GM12875 (cell line): ENCODE measurements at regions not wholly inside any gene's neighbourhood (a gene's known extent, or its start where the extent isn't known, plus 50 kb on each side); places are given as distances from the start of the nearest gene placed in this dataset.

ENCODE experiments used
- H3K4me3 ChIP-seq: one replicate; pipeline ENCODE4 v1.5.1; 2011; ENCODE audit warnings: low read depth, low read length, control low read depth
- TF ChIP-seq, protein P1 (sequence below): IDR thresholded peaks from 2 replicates; pipeline ENCODE4 v1.5.1; 2011; ENCODE audit warnings: low read depth, mild to moderate bottlenecking, control low read depth, inconsistent platforms, low read length, moderate library complexity, borderline replicate concordance; ENCODE audit not compliant: insufficient read depth

DNA sequence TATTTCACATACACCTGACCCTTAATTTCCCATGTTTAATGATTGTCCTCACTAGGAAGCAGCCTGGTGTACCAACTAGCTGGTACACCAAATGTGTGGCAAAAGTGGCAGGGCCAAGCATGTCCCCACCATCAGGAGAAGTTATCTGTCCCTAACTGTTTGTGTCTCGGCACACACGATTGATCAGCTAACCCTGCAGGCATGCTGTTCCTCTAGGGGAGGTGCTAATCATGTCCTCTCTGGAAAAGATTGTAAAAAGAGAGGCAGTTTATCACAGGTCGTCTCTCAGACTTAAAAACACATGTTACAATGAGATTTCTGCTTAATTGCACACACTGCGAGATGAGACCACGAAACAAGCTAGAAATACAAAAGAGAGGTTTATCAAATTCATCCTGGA is 342.7 kb downstream of the DIRAS2 start:
- TF ChIP-seq, protein P1, sequence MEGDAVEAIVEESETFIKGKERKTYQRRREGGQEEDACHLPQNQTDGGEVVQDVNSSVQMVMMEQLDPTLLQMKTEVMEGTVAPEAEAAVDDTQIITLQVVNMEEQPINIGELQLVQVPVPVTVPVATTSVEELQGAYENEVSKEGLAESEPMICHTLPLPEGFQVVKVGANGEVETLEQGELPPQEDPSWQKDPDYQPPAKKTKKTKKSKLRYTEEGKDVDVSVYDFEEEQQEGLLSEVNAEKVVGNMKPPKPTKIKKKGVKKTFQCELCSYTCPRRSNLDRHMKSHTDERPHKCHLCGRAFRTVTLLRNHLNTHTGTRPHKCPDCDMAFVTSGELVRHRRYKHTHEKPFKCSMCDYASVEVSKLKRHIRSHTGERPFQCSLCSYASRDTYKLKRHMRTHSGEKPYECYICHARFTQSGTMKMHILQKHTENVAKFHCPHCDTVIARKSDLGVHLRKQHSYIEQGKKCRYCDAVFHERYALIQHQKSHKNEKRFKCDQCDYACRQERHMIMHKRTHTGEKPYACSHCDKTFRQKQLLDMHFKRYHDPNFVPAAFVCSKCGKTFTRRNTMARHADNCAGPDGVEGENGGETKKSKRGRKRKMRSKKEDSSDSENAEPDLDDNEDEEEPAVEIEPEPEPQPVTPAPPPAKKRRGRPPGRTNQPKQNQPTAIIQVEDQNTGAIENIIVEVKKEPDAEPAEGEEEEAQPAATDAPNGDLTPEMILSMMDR, result no peak
- no peak overlapping the region for H3K4me3 ChIP-seq

DNA sequence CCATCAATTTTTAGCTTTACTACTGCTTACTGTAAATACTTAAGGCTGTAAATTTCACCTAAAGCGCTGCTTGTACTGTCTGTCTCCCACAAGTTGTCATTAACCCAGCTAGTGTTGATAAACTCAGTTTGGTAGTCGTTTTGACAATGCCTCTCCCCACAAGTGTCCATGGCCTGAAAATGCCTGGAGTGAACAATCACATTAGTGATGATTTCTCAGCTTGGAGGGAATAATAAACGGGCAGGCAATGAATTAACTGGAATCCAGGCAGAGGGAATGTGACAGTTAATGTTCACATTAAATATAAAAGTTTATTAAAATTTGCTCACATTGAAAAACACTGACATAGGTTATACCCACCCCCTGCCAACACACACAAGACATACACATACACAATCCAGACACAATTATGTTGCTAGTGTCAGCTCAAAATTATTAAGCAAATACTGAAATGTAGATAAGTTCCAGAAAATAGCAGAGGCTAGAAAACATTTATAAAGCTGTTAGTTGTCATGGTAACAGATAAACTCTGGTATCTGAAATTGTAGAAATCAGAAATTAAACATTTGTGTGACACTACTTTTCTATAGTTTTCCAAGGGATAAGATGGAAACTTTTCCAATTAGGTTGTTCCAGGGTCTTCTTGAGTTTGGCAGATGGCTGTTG is 341.9 kb downstream of the DIRAS2 start:
- TF ChIP-seq, protein P1, result no peak
- no peak overlapping the region for H3K4me3 ChIP-seq

DNA sequence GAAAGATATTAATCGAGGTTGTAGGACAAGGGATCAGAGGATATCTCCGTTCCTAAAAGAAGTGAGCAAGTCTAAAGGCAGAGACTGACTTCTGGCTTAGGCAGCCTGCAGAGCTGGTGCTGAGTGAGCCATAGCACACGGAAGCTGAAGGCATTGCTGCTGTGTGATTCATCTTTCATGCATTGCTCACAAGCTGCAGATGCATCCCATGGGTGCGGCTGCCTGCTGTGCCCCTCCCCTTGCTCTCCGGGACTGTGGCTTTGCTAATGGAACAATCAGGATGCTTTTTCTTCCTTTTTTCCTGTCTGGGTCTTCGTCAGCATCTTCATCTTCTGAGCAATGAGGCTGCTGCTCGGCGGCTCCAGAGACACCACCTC is 341.4 kb downstream of the DIRAS2 start:
- TF ChIP-seq, protein P1, result no peak
- no peak overlapping the region for H3K4me3 ChIP-seq

DNA sequence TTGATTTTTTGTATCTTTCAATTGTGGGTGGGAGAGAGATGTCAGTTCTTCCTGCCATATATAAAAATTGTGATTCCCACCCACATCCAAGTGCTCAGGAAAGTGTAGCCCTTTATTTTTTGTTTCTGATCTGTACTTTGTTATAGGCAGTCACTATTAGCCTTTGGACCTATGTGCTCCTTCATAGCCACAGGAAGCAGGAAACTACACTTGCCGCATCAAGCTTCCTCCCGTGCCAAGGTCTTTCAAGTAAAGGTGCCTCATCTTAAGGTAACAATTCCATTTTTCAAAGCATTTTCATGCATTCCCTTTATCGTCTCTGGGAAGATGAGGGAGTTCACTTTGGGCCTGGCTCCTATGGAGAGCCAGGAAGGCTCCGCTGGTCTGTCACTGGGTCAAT is 339.0 kb downstream of the DIRAS2 start:
- TF ChIP-seq, protein P1, result no peak

DNA sequence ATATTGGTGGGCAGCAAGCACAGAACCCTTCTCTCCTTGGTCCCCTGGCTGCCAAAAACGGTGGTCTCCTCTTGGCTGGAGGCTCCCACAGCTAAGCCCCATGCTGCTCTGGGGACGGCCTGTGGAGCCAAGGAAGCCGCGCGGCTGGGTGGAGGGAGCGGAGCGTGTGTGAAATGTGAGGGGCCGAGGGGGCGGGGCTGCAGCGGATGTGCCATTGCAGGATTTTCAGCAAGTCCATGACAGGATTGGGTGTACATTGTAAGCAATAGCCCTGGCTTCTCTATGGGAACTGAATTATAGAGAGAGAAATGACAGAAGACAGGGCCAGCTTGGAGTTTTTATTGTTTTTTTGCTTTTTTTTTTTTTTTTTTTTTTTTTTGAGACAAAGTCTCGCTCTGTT is 336.5 kb downstream of the DIRAS2 start:
- TF ChIP-seq, protein P1, result no peak
- no peak overlapping the region for H3K4me3 ChIP-seq

More for the DNA sequence above, 339.0 kb downstream of the DIRAS2 start:
- H3K4me3 ChIP-seq, result no peak overlapping the region

DNA sequence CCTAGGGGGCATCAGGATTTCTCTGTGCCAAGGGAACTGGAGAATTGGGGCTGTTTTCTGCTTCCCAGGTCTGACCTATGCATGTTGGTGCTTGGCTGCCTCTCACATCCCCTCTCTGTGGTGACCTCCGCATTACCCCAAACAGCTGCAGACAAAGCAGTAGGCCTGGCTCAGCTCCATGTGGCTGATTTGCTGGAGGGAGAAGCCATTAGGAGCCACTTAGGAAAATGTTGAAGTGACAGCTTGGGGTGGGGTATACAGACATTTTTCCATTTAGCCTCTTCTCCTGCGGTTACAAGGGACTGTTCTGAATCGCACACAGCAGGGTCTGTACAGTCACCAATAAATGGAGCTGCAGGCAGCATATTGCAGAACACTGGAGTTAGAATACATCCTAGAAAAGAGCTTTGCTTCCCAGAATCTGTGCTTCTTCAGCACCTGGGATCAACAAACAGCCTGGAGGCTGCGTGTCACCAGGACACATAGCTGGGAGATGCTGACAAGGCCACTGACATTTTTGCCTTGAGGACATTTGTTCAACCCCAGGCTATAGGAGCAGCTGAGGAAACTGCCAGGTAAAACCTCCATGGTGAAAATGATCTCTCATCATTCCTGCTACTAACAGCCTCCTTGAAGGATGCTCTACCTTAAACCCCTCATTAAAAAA is 335.3 kb downstream of the DIRAS2 start:
- H3K4me3 ChIP-seq, result no peak overlapping the region
- TF ChIP-seq, protein P1, result no peak

DNA sequence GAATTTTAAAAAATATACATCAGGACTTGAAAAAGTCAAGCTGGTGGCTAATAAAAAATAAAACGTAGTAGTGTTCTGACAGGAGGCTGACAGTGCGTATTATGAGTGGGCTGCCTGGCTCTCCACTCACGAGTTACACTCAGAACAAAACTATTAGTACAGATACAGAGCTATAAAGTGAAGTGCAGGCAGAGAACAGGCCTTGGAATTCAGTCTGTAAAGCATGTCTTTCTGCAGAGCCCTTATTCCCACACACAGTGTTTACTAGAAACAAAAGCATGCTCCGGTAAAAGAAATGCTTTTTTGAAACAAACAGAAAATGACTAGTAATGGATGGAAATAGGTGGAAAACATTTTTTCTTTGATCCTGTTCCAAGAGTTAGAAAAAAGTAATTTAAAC is 334.7 kb downstream of the DIRAS2 start:
- H3K4me3 ChIP-seq, result no peak overlapping the region
- TF ChIP-seq, protein P1, result no peak
